HG02970 (cell line): ENCODE measurements at regions not wholly inside any gene's neighbourhood (a gene's known extent, or its start where the extent isn't known, plus 50 kb on each side); places are given as distances from the start of the nearest gene placed in this dataset.
"Not testable (repeated sequence)": the region's sequence is repeated elsewhere in the genome, so short reads cannot be mapped to it uniquely, and the experiment has no call there.

ENCODE experiments used
- ATAC-seq: cut with Tn5 transposase; IDR thresholded peaks from one replicate; pipeline ENCODE4 v1.9.1; 2021; ENCODE audit warnings: mild to moderate bottlenecking, moderate library complexity, moderate number of reproducible peaks; ENCODE audit not compliant: unreplicated experiment, low FRiP score

- no peak for ATAC-seq
Observed at GRCh38 chr16:60820361-60820760, 1215.9 kb downstream of the CDH8 start.

- no peak for ATAC-seq
Observed at GRCh38 chr16:60818465-60818864, 1217.8 kb downstream of the CDH8 start.

DNA sequence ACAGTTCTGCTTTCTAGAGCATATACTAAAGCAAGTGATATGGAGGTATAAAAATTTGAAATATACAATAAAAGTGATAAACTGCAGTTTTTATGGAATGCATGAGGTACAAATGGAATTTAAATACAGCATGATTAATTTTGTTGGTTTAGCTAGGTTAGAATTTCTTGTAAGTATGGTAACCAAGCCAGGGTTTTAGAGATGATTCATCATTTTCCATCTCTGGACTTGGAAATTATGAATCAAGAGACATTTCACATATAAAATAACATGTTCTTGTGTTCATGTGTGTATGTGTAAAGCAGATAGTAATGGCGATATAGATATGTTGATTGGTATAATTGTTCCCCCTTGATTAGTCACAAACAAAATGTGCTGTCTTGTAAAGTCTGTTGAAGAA lies 1219.8 kb downstream of the CDH8 start:
- ATAC-seq, result no peak

- no peak for ATAC-seq
Observed at GRCh38 chr16:60815865-60816264, 1220.4 kb downstream of the CDH8 start.

- no peak for ATAC-seq
Observed at GRCh38 chr16:60815033-60815432, 1221.2 kb downstream of the CDH8 start.

GRCh38 chr16:60811657-60812056 lies 1224.6 kb downstream of the CDH8 start:
- no peak for ATAC-seq

DNA sequence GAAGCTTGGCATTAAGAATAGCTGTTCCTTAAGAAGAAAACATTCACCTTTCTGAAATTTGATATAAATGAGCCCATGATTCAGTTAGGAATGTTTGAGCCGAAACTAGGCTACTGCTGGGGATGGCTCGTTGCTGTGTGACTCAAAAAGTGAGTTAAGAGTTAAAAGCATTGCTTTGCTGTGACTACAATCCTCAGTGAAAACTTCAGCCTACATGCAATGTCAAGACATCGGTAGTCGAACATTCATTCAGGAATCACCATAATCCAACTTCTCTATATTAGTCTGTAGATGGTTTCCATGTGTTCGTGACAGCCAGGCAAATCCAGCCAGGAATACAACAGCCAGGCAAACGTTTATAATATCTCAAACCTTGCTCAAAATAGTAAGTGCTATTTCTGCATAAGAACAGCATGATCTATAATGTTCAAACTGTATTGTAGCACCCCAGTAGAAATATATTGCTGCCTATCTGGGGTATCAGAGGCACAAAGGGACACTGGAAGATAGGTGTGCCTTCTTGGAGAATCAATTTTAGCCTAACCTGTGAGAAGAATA lies 1225.1 kb downstream of the CDH8 start:
- ATAC-seq, result no peak

GRCh38 chr16:60810250-60810649 lies 1226.0 kb downstream of the CDH8 start:
- ATAC-seq, result no peak

DNA sequence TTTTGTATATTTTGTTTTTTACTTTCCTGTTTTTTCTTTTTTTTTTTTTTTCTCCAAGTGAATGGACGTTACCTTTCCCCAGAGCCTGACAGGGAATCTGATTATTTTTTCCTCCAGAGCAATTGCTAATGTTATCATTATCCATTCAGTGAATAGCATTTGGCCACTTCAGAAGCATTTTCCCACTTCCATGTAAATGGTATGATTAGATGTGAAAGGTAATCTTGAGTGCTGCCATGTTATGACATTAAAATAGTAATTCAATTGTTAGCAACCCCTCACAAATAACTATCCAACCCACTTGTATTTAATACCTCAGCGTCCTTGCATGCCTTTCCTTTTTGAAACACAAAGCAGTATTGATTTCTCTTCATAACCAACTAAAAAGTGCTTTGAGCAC lies 1243.8 kb downstream of the CDH8 start:
- ATAC-seq, result no peak

DNA sequence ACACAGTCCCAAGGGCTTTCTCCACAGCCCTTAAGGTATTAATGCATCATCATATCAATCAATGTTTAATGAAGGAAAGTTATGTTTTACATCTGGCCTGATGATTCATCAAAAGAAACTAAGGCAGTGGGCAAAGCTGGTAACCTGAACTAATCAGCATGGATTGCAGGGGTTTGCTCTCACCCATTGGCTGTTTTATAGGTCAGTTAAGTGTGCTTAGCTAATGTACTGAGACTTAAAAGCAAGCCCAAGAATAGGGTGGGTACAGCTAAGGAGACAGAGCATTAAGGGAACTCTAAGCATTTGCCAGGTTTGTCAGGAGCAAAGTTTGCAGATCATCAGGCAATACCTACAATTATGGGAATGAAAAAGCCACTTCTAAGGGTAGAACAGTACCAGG lies 1247.6 kb downstream of the CDH8 start:
- ATAC-seq, result no peak

- no peak for ATAC-seq
Observed at GRCh38 chr16:60776281-60776680, 1260.0 kb downstream of the CDH8 start.

GRCh38 chr16:60771138-60771537 lies 1265.1 kb downstream of the CDH8 start:
- ATAC-seq, result no peak

DNA sequence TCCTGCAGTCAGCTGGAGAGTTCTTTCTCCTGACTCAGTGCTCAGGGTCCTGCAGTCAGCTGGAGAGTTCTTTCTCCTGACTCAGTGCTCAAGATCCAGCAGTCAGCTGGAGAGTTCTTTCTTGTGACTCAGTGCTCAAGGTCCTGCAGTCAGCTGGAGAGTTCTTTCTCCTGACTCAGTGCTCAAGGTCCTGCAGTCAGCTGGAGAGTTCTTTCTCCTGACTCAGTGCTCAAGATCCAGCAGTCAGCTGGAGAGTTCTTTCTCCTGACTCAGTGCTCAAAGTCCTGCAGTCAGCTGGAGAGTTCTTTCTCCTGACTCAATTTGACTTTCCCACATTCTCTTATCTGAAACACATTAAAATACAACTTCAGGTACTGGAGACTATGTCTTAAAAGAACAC lies 1265.9 kb downstream of the CDH8 start:
- not testable (repeated sequence) for ATAC-seq

DNA sequence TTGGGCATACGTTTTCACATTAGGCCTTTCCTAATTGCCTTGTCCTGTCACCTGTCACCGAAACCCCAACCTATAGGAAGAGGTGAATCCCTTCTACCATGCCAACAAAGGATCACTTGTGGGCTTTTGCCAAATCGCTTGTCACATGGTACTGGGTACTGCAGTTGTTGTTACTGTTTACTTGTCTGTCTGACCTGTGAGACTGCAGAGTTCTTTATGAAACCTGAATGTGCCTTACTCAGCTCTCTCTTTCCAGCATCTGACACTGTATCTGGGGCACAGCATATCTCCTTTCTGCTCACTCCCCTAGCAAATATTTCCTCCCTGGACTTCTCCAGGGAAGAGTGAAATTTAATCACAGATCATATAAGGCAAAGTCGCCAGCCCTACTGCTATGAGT lies 1272.4 kb downstream of the CDH8 start:
- ATAC-seq, result no peak

GRCh38 chr16:60755907-60756306 lies 1280.3 kb downstream of the CDH8 start:
- no peak for ATAC-seq

- no peak for ATAC-seq
Observed at GRCh38 chr16:60748366-60748765, 1287.9 kb downstream of the CDH8 start.

DNA sequence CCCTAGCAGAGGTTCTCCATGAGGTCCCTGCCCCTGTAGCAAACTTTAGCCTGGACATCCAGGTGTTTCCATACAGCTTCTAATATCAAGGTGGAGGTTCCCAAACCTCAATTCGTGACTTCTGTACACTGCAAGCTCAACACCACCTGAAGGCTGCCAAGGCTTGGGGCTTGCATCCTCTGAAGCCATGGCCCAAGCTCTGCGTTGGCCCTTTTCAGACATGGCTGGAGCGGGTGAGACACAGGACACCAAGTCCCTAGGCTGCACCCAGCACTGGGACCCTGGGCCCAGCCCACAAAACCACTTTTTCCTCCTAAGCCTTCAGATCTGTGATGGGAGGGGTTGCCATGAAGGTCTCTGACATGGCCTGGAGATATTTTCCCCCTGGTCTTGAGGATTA lies 1292.0 kb downstream of the CDH8 start:
- ATAC-seq, result no peak

- ATAC-seq, result no peak
Observed at GRCh38 chr16:60741810-60742209, 1294.4 kb downstream of the CDH8 start.

GRCh38 chr16:60739737-60740683 lies 1296.2 kb downstream of the CDH8 start:
- no peak for ATAC-seq

DNA sequence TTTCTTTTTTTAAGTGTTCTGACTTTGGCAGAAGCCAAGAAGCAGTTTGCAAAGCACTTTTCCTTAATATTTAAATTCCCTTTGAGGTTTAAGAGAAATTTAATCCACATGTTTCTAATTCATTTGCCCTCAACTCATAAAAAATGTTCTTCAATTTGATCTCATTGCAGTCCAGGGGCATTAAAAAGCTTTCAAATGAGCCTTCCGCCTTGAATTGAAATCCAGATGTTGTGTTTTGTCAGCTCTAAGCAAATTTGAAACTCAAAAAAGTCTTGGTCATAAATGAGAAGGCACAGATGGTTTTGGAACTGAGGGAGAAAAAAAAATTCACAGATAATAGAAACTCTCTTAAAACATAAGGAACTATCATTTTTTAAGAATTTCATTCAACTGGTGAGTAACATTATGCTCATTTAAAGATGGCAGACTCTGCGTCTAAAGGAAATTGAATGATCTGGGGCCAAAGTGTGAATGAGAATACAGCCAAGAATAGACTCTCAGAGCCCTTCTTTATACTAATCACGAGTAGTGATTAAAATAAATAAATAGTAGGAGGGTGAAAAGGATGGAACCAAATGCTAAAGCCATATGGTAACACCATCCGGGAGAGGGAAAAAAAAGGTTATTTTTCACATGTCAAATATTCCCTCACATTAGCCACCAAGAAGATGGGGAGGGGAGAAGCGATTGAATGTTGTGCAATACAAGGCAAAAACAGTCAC lies 1304.7 kb downstream of the CDH8 start:
- no peak for ATAC-seq

DNA sequence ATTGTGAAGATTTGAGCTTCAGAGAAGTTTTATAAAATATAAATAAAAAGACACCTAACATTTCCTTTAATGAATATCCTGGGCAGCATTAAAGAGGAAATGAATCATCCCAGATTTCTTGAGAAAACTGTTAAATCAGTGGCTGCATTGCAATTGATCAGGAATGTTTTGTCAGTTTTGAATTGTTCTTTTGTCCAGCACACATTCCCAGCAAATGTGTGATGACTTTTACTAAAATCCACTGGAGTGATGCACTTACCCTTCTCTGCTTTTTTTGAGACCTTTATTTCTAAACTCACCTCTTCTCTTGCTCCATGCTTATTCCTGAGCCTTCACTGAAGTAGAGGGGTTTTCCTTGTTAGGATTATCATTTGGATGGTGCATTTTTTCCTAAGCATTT lies 1307.2 kb downstream of the CDH8 start:
- no peak for ATAC-seq
